GM12872 (cell line): ENCODE measurements at regions not wholly inside any gene's neighbourhood (a gene's known extent, or its start where the extent isn't known, plus 50 kb on each side); places are given as distances from the start of the nearest gene placed in this dataset.

Experiments
- TF ChIP-seq, protein P1 (sequence below): IDR thresholded peaks from 3 replicates; pipeline ENCODE4 v1.5.1; 2011; ENCODE audit warnings: low read depth, mild to moderate bottlenecking, low read length, moderate library complexity; ENCODE audit not compliant: insufficient read depth

DNA sequence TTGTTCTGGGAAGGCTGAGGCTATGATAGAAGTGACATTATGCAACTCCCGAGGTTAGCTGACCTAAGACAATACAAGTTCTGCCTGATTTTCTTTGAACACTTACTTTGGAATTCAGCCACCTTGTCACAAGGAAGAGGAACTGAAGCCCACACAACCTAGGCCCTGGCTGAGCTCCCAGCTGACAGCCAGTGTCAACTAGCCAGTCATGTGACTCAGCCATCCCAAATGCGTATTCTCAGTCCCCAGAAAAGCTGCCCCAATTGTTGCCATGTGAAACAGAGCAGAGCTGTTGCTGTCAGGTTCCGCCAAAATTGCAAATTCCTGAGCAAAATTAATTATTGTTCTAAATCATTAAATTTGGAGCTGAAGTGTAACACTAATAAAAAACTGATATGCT lies 1010.0 kb downstream of the XPNPEP1 start:
- TF ChIP-seq, protein P1, sequence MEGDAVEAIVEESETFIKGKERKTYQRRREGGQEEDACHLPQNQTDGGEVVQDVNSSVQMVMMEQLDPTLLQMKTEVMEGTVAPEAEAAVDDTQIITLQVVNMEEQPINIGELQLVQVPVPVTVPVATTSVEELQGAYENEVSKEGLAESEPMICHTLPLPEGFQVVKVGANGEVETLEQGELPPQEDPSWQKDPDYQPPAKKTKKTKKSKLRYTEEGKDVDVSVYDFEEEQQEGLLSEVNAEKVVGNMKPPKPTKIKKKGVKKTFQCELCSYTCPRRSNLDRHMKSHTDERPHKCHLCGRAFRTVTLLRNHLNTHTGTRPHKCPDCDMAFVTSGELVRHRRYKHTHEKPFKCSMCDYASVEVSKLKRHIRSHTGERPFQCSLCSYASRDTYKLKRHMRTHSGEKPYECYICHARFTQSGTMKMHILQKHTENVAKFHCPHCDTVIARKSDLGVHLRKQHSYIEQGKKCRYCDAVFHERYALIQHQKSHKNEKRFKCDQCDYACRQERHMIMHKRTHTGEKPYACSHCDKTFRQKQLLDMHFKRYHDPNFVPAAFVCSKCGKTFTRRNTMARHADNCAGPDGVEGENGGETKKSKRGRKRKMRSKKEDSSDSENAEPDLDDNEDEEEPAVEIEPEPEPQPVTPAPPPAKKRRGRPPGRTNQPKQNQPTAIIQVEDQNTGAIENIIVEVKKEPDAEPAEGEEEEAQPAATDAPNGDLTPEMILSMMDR: no peak

DNA sequence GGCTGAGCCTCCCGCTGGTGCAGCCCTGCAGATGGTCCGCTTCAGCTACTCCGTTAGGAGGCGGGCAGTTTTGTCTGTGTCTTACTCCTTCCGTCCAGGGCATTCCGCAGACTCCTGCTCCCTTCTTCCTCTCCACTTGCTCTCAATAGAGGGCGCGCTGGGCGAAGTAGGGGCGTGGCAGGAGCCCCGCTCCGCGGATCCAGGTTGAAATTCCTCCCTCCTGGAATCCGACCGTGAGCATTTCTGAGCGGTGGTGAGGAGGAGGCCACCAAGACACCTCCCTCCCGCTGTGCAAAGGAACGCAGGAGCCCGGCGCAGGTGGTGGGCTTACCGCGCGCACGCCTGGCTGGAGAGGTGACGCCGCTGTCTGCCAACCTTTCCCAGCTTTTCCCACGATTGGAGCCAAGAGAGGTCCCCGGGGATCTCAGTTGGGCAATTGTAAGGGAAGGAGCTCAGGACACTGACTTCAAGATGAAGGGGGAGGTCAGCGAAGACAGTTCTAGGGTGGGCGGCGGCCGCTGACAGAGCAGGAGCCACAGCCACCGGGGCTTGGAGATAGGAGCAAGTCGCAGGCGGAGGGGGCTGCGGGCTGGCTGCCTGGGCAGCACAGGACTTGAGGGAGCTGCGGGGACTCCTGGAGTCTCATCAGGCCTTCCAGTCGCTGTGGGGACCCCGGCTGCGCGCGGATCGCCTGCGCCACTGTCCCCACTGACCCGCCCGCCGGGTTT lies 1011.3 kb downstream of the XPNPEP1 start:
- TF ChIP-seq, protein P1: no peak

DNA sequence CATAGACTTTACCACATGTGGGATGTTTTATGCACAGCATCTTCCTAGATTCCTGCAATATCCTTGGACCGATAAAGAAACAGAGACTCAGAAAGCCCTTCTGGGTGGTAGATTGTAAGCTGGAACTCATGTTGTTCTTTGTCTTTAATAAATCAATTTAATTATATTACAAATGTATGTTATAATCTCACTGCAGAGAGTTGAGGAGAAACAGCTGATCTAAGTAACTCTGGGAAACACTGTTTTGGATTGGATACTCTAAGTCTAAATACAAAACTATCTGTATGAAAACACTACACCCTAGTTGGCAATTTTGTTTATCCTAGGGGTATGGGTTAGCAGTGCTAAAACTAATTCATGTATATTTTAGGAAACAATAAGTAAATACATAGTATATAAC lies 1015.2 kb downstream of the XPNPEP1 start:
- TF ChIP-seq, protein P1: no peak

DNA sequence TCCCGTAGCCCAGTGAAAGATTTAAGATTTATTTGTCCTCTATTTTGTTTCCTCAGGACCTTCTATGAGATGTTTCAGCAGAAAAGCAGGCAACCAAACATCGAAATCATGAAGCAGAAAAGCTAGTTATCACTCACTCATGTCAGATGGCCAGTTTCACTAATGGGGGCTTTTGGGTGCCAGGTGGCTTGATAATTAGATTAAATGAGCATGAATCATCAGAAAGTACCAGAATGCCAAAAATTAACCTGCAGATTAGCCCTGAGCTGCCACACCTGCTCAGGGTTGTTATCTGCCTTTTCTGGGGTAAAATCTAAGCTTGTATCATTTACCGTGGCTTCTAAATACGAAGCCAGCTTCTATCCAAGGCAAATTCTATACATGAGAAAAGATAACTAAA lies 1017.5 kb downstream of the XPNPEP1 start:
- TF ChIP-seq, protein P1: no peak

DNA sequence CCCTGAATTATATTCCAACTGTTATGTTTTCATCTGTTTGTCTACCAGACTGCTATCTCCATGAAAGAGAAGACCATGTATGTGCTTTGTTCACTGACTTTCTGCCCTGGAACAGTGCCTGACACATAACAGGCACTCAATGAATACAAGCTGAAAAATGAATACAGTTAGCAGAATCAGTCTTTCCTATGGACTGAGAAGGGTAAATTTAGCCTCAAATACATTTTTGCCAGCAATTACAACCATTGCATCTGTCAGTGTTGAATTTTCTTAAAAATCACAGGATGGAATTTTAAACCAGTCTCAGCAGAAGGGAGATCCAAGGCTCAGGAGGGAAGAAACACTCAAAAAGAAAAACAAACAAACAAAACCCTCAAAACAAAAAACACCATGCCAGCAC lies 1018.1 kb downstream of the XPNPEP1 start:
- TF ChIP-seq, protein P1: no peak

DNA sequence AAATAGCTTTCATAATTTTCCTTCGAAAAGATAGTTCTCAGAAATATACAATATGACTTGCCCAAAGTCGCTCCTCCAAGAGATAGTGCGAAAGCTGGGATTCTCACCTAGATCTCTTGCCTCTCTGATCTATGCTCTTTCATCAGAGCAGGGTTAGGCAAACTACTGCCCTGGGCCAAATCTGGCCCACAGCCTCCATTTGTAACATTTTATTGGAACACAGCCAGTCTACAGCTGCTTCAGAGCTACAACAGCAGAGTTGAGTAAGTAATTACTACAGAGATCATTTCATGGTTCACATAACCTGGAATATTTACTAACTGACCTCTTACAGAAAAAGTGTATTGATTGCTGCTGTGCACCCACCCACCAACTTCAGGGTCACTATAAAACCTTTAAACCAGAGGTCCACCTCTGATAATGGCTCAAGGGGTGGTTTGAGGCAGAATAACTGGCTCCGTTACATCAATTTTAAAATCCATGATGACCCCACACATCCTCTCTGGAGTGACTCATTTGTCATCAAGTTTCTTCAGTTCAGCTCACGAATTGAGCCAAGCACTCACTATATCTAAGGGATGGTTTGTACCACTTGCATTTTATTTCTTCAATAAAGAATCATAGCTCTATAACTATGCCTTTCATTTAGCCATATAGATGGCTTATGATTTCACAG lies 1019.0 kb downstream of the XPNPEP1 start:
- TF ChIP-seq, protein P1: no peak

DNA sequence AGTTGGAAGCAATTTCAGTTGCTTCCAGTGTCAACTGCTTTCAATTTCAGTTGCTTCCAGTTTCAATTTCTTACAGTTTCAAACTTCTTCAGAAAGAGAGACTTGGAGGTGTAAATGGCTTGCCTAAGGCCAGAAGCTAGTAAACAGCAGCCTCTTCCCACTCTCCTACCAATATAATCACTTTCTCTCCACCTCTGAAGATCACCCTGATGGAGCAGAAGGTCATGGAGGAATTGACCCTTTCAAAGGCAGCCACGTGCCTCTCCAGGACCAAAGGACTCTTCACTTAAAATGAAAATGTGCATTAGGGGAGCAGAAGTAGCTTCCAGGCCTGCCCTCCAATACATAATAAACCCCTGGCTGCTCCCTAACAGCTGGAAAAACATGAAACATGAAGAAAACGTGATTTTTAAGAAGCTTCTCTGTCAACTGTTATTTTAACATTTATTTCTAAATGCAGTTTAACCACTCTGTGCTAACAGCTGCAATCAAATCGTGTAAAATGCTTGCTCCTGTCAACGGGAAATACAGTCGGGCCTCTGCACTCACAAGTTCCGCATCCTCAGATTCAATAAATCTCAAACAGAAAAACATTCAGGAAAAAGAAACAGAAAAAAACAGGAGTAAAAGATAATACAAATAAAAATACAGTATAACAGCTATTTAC lies 1020.6 kb downstream of the XPNPEP1 start:
- TF ChIP-seq, protein P1: no peak
